WTC11 (cell line): ENCODE measurements at regions not wholly inside any gene's neighbourhood (a gene's known extent, or its start where the extent isn't known, plus 50 kb on each side); places are given as distances from the start of the nearest gene placed in this dataset.

Experiments used
- ATAC-seq: fragments of 200-7000 bp; cut with Tn5 transposase; 2 replicates; pipeline ENCODE4 v1.10.0; 2021; ENCODE audit warnings: mild to moderate bottlenecking, moderate library complexity
- CTCF ChIA-PET: fragments of 300-600 bp; sonication (Branson Sonifier 250); formaldehyde crosslinking; loops from one replicate; lab custom pipeline; 2021; ENCODE audit warnings: antibody characterized with exemption; lab: Charles Lee
- POLR2A ChIA-PET: fragments of 350-600 bp; sonication (Branson Sonifier 250); formaldehyde crosslinking; loops from one replicate; lab custom pipeline; 2021; ENCODE audit warnings: antibody characterized with exemption; lab: Charles Lee
- DNase-seq: peaks from one replicate; pipeline ENCODE4 v3.0.0; 2021; ENCODE audit warnings: low spot score
- H3K27ac Mint-ChIP-seq: 2 replicates; pipeline ENCODE4 v1.8.0; 2021; ENCODE audit warnings: mixed read lengths
- H3K27me3 Mint-ChIP-seq: 2 replicates; pipeline ENCODE4 v1.8.0; 2021; ENCODE audit warnings: low read depth, mild to moderate bottlenecking, moderate library complexity, mixed read lengths
- H3K36me3 Mint-ChIP-seq: 2 replicates; pipeline ENCODE4 v1.8.0; 2021; ENCODE audit warnings: mixed read lengths
- H3K4me1 Mint-ChIP-seq: 2 replicates; pipeline ENCODE4 v1.8.0; 2022; ENCODE audit warnings: mixed read lengths
- H3K4me3 Mint-ChIP-seq: 2 replicates; pipeline ENCODE4 v1.8.0; 2021; ENCODE audit warnings: mild to moderate bottlenecking, moderate library complexity, mixed read lengths
- H3K9me3 Mint-ChIP-seq: 2 replicates; pipeline ENCODE4 v1.8.0; 2021; ENCODE audit warnings: mixed read lengths
- CBFB ChIP-seq: sonication (generic); formaldehyde crosslinking; IDR thresholded peaks from 2 replicates; pipeline ENCODE4 v1.8.1; 2022; ENCODE audit warnings: mild to moderate bottlenecking, low read depth, missing genetic modification reagents
- CREB1 ChIP-seq: sonication (generic); formaldehyde crosslinking; IDR thresholded peaks from 2 replicates; pipeline ENCODE4 v1.8.0; 2023; ENCODE audit warnings: mild to moderate bottlenecking, missing genetic modification reagents
- CREM ChIP-seq: sonication (generic); formaldehyde crosslinking; IDR thresholded peaks from 2 replicates; pipeline ENCODE4 v1.8.1; 2022; ENCODE audit warnings: mild to moderate bottlenecking, missing genetic modification reagents, moderate library complexity
- ELF4 ChIP-seq: sonication (generic); formaldehyde crosslinking; IDR thresholded peaks from 2 replicates; pipeline ENCODE4 v1.8.1; 2022; ENCODE audit warnings: low read depth, mild to moderate bottlenecking, moderate library complexity, missing genetic modification reagents
- FOXP1 ChIP-seq: sonication (generic); formaldehyde crosslinking; IDR thresholded peaks from 2 replicates; pipeline ENCODE4 v1.8.0; 2022; ENCODE audit warnings: missing genetic modification reagents, mild to moderate bottlenecking, moderate library complexity, borderline replicate concordance
- GABPB1 ChIP-seq: sonication (generic); formaldehyde crosslinking; IDR thresholded peaks from 2 replicates; pipeline ENCODE4 v1.8.1; 2023; ENCODE audit warnings: mild to moderate bottlenecking, missing genetic modification reagents
- GRHL2 ChIP-seq: fragments of 250-450 bp; sonication (Bioruptor Pico); IDR thresholded peaks from 2 replicates; pipeline ENCODE4 v1.8.0; 2022; ENCODE audit warnings: mild to moderate bottlenecking, moderate library complexity; ENCODE audit not compliant: insufficient replicate concordance, severe bottlenecking
- JAZF1 ChIP-seq: fragments of 250-450 bp; sonication (Bioruptor Pico); IDR thresholded peaks from 2 replicates; pipeline ENCODE4 v1.9.0; 2021; ENCODE audit warnings: moderate library complexity, mild to moderate bottlenecking, inconsistent platforms
- NFATC4 ChIP-seq: fragments of 250-450 bp; sonication (Bioruptor Pico); IDR thresholded peaks from 2 replicates; pipeline ENCODE4 v1.9.0; 2021; ENCODE audit warnings: mild to moderate bottlenecking
- NFE2L1 ChIP-seq: sonication (generic); formaldehyde crosslinking; IDR thresholded peaks from 2 replicates; pipeline ENCODE4 v1.8.1; 2023; ENCODE audit warnings: missing genetic modification reagents
- NR2C2 ChIP-seq: sonication (generic); formaldehyde crosslinking; IDR thresholded peaks from 2 replicates; pipeline ENCODE4 v1.8.0; 2022; ENCODE audit warnings: mild to moderate bottlenecking, missing genetic modification reagents
- TEAD1 ChIP-seq: sonication (generic); formaldehyde crosslinking; IDR thresholded peaks from 2 replicates; pipeline ENCODE4 v1.8.0; 2022; ENCODE audit warnings: mild to moderate bottlenecking, missing genetic modification reagents
- TEAD4 ChIP-seq: sonication (generic); formaldehyde crosslinking; IDR thresholded peaks from 2 replicates; pipeline ENCODE4 v1.8.0; 2022; ENCODE audit warnings: mild to moderate bottlenecking, missing genetic modification reagents
- ZBTB21 ChIP-seq: sonication (generic); formaldehyde crosslinking; IDR thresholded peaks from 2 replicates; pipeline ENCODE4 v1.8.1; 2023; ENCODE audit warnings: mild to moderate bottlenecking, missing genetic modification reagents, borderline replicate concordance
- ZNF138 ChIP-seq: sonication (generic); formaldehyde crosslinking; conservative IDR thresholded peaks from 2 replicates; pipeline ENCODE4 v1.8.1; 2022; ENCODE audit warnings: mild to moderate bottlenecking, moderate library complexity, missing genetic modification reagents
- ZNF512 ChIP-seq: sonication (generic); formaldehyde crosslinking; IDR thresholded peaks from 2 replicates; pipeline ENCODE4 v1.8.1; 2022; ENCODE audit warnings: missing genetic modification reagents, borderline replicate concordance
- TF ChIP-seq, protein P1 (sequence below): sonication (generic); formaldehyde crosslinking; IDR thresholded peaks from 2 replicates; pipeline ENCODE4 v1.8.0; 2023; ENCODE audit warnings: mild to moderate bottlenecking, missing genetic modification reagents
- TF ChIP-seq, protein P2 (sequence below): sonication (generic); formaldehyde crosslinking; IDR thresholded peaks from 2 replicates; pipeline ENCODE4 v1.8.1; 2023; ENCODE audit warnings: mild to moderate bottlenecking, missing genetic modification reagents, moderate library complexity
- TF ChIP-seq, protein P3 (sequence below): fragments of 250-450 bp; sonication (Bioruptor Pico); IDR thresholded peaks from 2 replicates; pipeline ENCODE4 v1.8.0; 2021; ENCODE audit warnings: mild to moderate bottlenecking
- TF ChIP-seq, protein P4 (sequence below): sonication (generic); formaldehyde crosslinking; IDR thresholded peaks from 2 replicates; pipeline ENCODE4 v1.8.0; 2022; ENCODE audit warnings: mild to moderate bottlenecking, missing genetic modification reagents
- TF ChIP-seq, protein P5 (sequence below): sonication (generic); formaldehyde crosslinking; IDR thresholded peaks from 2 replicates; pipeline ENCODE4 v1.8.0; 2022; ENCODE audit warnings: missing genetic modification reagents

- TF ChIP-seq, protein P1, sequence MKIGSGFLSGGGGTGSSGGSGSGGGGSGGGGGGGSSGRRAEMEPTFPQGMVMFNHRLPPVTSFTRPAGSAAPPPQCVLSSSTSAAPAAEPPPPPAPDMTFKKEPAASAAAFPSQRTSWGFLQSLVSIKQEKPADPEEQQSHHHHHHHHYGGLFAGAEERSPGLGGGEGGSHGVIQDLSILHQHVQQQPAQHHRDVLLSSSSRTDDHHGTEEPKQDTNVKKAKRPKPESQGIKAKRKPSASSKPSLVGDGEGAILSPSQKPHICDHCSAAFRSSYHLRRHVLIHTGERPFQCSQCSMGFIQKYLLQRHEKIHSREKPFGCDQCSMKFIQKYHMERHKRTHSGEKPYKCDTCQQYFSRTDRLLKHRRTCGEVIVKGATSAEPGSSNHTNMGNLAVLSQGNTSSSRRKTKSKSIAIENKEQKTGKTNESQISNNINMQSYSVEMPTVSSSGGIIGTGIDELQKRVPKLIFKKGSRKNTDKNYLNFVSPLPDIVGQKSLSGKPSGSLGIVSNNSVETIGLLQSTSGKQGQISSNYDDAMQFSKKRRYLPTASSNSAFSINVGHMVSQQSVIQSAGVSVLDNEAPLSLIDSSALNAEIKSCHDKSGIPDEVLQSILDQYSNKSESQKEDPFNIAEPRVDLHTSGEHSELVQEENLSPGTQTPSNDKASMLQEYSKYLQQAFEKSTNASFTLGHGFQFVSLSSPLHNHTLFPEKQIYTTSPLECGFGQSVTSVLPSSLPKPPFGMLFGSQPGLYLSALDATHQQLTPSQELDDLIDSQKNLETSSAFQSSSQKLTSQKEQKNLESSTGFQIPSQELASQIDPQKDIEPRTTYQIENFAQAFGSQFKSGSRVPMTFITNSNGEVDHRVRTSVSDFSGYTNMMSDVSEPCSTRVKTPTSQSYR (CRISPR knock-in tag) = no peak
- TF ChIP-seq, protein P2, sequence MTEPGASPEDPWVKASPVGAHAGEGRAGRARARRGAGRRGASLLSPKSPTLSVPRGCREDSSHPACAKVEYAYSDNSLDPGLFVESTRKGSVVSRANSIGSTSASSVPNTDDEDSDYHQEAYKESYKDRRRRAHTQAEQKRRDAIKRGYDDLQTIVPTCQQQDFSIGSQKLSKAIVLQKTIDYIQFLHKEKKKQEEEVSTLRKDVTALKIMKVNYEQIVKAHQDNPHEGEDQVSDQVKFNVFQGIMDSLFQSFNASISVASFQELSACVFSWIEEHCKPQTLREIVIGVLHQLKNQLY (CRISPR knock-in tag) = no peak
- TF ChIP-seq GRHL2 (CRISPR knock-in tag) (no peak), ZNF512 (no peak), JAZF1 (CRISPR knock-in tag) (no peak), NFE2L1 (no peak), FOXP1 (CRISPR knock-in tag) (no peak)
- TF ChIP-seq, protein P3, sequence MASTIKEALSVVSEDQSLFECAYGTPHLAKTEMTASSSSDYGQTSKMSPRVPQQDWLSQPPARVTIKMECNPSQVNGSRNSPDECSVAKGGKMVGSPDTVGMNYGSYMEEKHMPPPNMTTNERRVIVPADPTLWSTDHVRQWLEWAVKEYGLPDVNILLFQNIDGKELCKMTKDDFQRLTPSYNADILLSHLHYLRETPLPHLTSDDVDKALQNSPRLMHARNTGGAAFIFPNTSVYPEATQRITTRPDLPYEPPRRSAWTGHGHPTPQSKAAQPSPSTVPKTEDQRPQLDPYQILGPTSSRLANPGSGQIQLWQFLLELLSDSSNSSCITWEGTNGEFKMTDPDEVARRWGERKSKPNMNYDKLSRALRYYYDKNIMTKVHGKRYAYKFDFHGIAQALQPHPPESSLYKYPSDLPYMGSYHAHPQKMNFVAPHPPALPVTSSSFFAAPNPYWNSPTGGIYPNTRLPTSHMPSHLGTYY = no peak
Observed at GRCh38 chr10:78613132-78613531, 455.6 kb upstream of the ZMIZ1 start (continued).

GRCh38 chr10:78614267-78614666, 454.5 kb upstream of the ZMIZ1 start:
- no peak for ATAC-seq
- POLR2A ChIA-PET = no interaction called here
- no peak for DNase-seq
- Mint-ChIP-seq H3K36me3 (no peaks in the 10 kb centered on the region), H3K27ac (no peak overlapping the region)
- TF ChIP-seq ZNF512 = no peak
- TF ChIP-seq CREB1 = no peak
- no peak for TF ChIP-seq ZBTB21 (CRISPR knock-in tag)
- no peak for TF ChIP-seq ZNF138 (CRISPR knock-in tag)
- TF ChIP-seq, all 79 proteins: peak for 0
- CTCF ChIA-PET = interaction anchor here (1.3 kb wide), 1 partner anchor 51 kb away, joined by 3 read pairs; no protein-coding TSS in a partner anchor
- H3K27me3 Mint-ChIP-seq = peaks cover 4% of the 10 kb centered on the region
- H3K4me1 Mint-ChIP-seq = no peaks in the 10 kb centered on the region
- H3K9me3 Mint-ChIP-seq = peaks cover 9% of the 10 kb centered on the region
- no peak overlapping the region for H3K4me3 Mint-ChIP-seq

DNA sequence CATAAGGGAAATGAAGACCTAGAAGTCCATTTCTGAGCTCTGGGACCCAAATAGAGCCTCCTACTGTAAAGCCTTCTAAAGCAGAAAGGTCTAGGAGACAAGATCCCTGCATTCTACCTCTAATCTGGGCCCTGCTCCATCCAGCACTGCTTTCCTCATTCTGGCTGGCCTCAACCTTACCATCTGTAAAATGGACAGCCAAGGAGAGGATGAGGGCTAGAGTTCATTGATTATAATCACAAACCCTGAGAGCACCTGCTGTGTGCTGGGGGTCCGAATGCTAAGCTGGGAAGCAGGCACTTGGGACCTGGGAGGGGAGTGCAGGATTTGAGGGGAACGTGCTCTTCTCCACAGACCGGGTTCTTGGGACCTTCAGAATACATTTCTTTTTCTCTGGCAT, 454.0 kb upstream of the ZMIZ1 start:
- H3K4me3 Mint-ChIP-seq = no peak overlapping the region
- DNase-seq (no peak), ATAC-seq (no peak)
- H3K36me3 Mint-ChIP-seq = no peaks in the 10 kb centered on the region
- peaks cover 4% of the 10 kb centered on the region for H3K27me3 Mint-ChIP-seq
- H3K9me3 Mint-ChIP-seq = peaks cover 6% of the 10 kb centered on the region
- no peaks in the 10 kb centered on the region for H3K4me1 Mint-ChIP-seq
- ChIA-PET CTCF (interaction anchor here (1.3 kb wide), 1 partner anchor 50 kb away, joined by 3 read pairs; no protein-coding TSS in a partner anchor), POLR2A (no interaction called here)
- no peak overlapping the region for H3K27ac Mint-ChIP-seq
- no peak for TF ChIP-seq CBFB (CRISPR knock-in tag)
- no peak for TF ChIP-seq NR2C2 (CRISPR knock-in tag)
- no peak for TF ChIP-seq GABPB1 (CRISPR knock-in tag)
- TF ChIP-seq, protein P4, sequence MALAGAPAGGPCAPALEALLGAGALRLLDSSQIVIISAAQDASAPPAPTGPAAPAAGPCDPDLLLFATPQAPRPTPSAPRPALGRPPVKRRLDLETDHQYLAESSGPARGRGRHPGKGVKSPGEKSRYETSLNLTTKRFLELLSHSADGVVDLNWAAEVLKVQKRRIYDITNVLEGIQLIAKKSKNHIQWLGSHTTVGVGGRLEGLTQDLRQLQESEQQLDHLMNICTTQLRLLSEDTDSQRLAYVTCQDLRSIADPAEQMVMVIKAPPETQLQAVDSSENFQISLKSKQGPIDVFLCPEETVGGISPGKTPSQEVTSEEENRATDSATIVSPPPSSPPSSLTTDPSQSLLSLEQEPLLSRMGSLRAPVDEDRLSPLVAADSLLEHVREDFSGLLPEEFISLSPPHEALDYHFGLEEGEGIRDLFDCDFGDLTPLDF (CRISPR knock-in tag) = no peak
- no peak for TF ChIP-seq TEAD4 (CRISPR knock-in tag)
- TF ChIP-seq, protein P2 (CRISPR knock-in tag) = no peak
- no peak for TF ChIP-seq CREM (CRISPR knock-in tag)
- no peak for TF ChIP-seq NFATC4
- TF ChIP-seq, protein P5, sequence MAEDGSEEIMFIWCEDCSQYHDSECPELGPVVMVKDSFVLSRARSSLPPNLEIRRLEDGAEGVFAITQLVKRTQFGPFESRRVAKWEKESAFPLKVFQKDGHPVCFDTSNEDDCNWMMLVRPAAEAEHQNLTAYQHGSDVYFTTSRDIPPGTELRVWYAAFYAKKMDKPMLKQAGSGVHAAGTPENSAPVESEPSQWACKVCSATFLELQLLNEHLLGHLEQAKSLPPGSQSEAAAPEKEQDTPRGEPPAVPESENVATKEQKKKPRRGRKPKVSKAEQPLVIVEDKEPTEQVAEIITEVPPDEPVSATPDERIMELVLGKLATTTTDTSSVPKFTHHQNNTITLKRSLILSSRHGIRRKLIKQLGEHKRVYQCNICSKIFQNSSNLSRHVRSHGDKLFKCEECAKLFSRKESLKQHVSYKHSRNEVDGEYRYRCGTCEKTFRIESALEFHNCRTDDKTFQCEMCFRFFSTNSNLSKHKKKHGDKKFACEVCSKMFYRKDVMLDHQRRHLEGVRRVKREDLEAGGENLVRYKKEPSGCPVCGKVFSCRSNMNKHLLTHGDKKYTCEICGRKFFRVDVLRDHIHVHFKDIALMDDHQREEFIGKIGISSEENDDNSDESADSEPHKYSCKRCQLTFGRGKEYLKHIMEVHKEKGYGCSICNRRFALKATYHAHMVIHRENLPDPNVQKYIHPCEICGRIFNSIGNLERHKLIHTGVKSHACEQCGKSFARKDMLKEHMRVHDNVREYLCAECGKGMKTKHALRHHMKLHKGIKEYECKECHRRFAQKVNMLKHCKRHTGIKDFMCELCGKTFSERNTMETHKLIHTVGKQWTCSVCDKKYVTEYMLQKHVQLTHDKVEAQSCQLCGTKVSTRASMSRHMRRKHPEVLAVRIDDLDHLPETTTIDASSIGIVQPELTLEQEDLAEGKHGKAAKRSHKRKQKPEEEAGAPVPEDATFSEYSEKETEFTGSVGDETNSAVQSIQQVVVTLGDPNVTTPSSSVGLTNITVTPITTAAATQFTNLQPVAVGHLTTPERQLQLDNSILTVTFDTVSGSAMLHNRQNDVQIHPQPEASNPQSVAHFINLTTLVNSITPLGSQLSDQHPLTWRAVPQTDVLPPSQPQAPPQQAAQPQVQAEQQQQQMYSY (CRISPR knock-in tag) = no peak
- TF ChIP-seq ELF4 = no peak
- no peak for TF ChIP-seq TEAD1
